ENCODE measurements at regions not wholly inside any gene's neighbourhood (a gene's known extent, or its start where the extent isn't known, plus 50 kb on each side); places are given as distances from the start of the nearest gene placed in this dataset.
"Not testable (repeated sequence)": the region's sequence is repeated elsewhere in the genome, so short reads cannot be mapped to it uniquely, and the experiment has no call there.

- not testable (repeated sequence) for TF ChIP-seq POLR2A (IDR thresholded peaks at IDR 0.05; ENCODE audit: low read length); GATA1 (IDR thresholded peaks at IDR 0.05; ENCODE audit: low read depth, low read length)
Observed at GRCh38 chr17:26937750-26938322, 356.1 kb upstream of the WSB1 start.
